Calu3 (cell line): ENCODE measurements at regions not wholly inside any gene's neighbourhood (a gene's known extent, or its start where the extent isn't known, plus 50 kb on each side); places are given as distances from the start of the nearest gene placed in this dataset.
A peak's percentile ranks its signal among the peaks of the same experiment; 100 is the strongest.

ENCODE experiments used
- BruUV-seq: library from RNA; stranded (reverse); fragments of 400-500 nt; replicated peaks from 2 replicates; lab custom pipeline; 2021; lab: Mats Ljungman, UMichigan
- CTCF ChIA-PET: fragments of 300-600 bp; sonication (Branson Sonifier 250); formaldehyde crosslinking; loops from one replicate; lab custom pipeline; 2022; ENCODE audit warnings: antibody characterized with exemption; lab: Charles Lee
- DNase-seq: peaks from one replicate; pipeline ENCODE4 v3.0.0; 2022
- H3K27ac Mint-ChIP-seq: one replicate; pipeline ENCODE4 v1.8.0; 2022; ENCODE audit warnings: mixed read lengths; ENCODE audit not compliant: unreplicated experiment
- H3K27me3 Mint-ChIP-seq: one replicate; pipeline ENCODE4 v1.8.0; 2022; ENCODE audit warnings: mixed read lengths; ENCODE audit not compliant: unreplicated experiment
- H3K36me3 Mint-ChIP-seq: one replicate; pipeline ENCODE4 v1.8.0; 2022; ENCODE audit warnings: mild to moderate bottlenecking, moderate library complexity, mixed read lengths; ENCODE audit not compliant: insufficient read depth, unreplicated experiment
- H3K4me1 Mint-ChIP-seq: one replicate; pipeline ENCODE4 v1.8.0; 2022; ENCODE audit warnings: mild to moderate bottlenecking, low read depth, mixed read lengths; ENCODE audit not compliant: unreplicated experiment
- H3K4me3 Mint-ChIP-seq: one replicate; pipeline ENCODE4 v1.8.0; 2022; ENCODE audit warnings: mild to moderate bottlenecking, low read depth, moderate library complexity, mixed read lengths; ENCODE audit not compliant: unreplicated experiment
- H3K9me3 Mint-ChIP-seq: one replicate; pipeline ENCODE4 v1.8.0; 2022; ENCODE audit warnings: low read depth, mixed read lengths; ENCODE audit not compliant: unreplicated experiment
- CTCF ChIP-seq: fragments of 200-600 bp; IDR thresholded peaks from one replicate; pipeline ENCODE4 v1.8.0; 2022; ENCODE audit warnings: antibody characterized with exemption; ENCODE audit not compliant: unreplicated experiment
- intact Hi-C: fragments of 100-400 bp; cut with micrococcal nuclease; formaldehyde crosslinking; loops from one replicate; pipeline ENCODE4 v1.10.0; 2022; ENCODE audit not compliant: unreplicated experiment

GRCh38 chr4:110292994-110293744, 94.8 kb upstream of the ELOVL6 start:
- no TSS peak for BruUV-seq
- CTCF ChIA-PET: no interaction called here
- Mint-ChIP-seq H3K4me3 (no peak overlapping the region), H3K36me3 (no peaks in the 10 kb centered on the region), H3K4me1 (peaks cover 9% of the 10 kb centered on the region), H3K27ac (no peak overlapping the region), H3K27me3 (no peaks in the 10 kb centered on the region), H3K9me3 (no peaks in the 10 kb centered on the region)
- no peak for TF ChIP-seq CTCF
- intact Hi-C loops: no loop called here
- no peak for DNase-seq

DNA sequence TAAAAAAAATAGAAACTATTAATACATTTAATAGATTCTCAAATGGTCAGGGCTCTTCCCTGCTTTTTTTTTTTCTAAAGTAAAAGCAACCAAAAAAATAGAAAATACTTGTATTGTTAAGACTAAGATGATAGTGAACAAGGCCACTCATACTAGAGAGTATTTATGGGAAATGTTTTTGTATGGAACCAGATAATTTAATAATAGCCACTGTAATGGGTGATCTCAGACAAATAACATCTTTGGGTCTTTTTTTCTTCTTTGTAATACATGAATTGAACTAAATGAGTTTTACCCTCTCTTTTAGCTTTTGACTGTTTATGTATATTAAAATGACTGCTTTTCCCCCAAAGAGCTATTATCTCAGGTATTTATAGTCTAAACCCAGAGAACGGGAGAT, 92.1 kb upstream of the ELOVL6 start:
- H3K27ac Mint-ChIP-seq: no peak overlapping the region
- no peak overlapping the region for H3K4me3 Mint-ChIP-seq
- no peaks in the 10 kb centered on the region for H3K9me3 Mint-ChIP-seq
- intact Hi-C loops: no loop called here
- H3K36me3 Mint-ChIP-seq: no peaks in the 10 kb centered on the region
- no peaks in the 10 kb centered on the region for H3K4me1 Mint-ChIP-seq
- DNase-seq: no peak
- no TSS peak for BruUV-seq
- H3K27me3 Mint-ChIP-seq: no peaks in the 10 kb centered on the region
- TF ChIP-seq CTCF: no peak
- CTCF ChIA-PET: interaction anchor here (0.5 kb wide), 1 partner anchor 10 kb away, joined by 3 read pairs; no protein-coding TSS in a partner anchor

GRCh38 chr4:110289601-110290100, 91.2 kb upstream of the ELOVL6 start:
- no peak for DNase-seq
- no peak for TF ChIP-seq CTCF
- Mint-ChIP-seq H3K4me1 (no peaks in the 10 kb centered on the region), H3K27ac (no peak overlapping the region), H3K4me3 (no peak overlapping the region), H3K9me3 (no peaks in the 10 kb centered on the region), H3K27me3 (no peaks in the 10 kb centered on the region), H3K36me3 (no peaks in the 10 kb centered on the region)
- CTCF ChIA-PET: no interaction called here
- intact Hi-C loops: no loop called here
- BruUV-seq: no TSS peak

- intact Hi-C loops: no loop called here
- no TSS peak for BruUV-seq
- TF ChIP-seq CTCF: no peak
- Mint-ChIP-seq H3K9me3 (no peaks in the 10 kb centered on the region), H3K27ac (no peak overlapping the region), H3K4me1 (no peaks in the 10 kb centered on the region), H3K36me3 (no peaks in the 10 kb centered on the region), H3K27me3 (no peaks in the 10 kb centered on the region), H3K4me3 (no peak overlapping the region)
- CTCF ChIA-PET: interaction anchor here (0.7 kb wide), 1 partner anchor 234 kb away, joined by 3 read pairs; no protein-coding TSS in a partner anchor
- DNase-seq: peak; percentile 6
Measured at GRCh38 chr4:110287130-110287529, 88.7 kb upstream of the ELOVL6 start.
